H9 (cell line): ENCODE measurements at regions not wholly inside any gene's neighbourhood (a gene's known extent, or its start where the extent isn't known, plus 50 kb on each side); places are given as distances from the start of the nearest gene placed in this dataset.

ENCODE experiments used
- DNase-seq: peaks from one replicate; pipeline ENCODE4 v3.0.0-alpha.2; 2017
- H2AFZ ChIP-seq: one replicate; pipeline ENCODE4 v1.6.1; 2013; ENCODE audit warnings: mild to moderate bottlenecking, low read length, control low read depth, moderate library complexity
- H2AK5ac ChIP-seq: 2 replicates; pipeline ENCODE4 v1.6.1; 2013; ENCODE audit warnings: low read length, control low read depth, mixed read lengths; ENCODE audit not compliant: insufficient read length
- H2BK120ac ChIP-seq: one replicate; pipeline ENCODE4 v1.6.1; 2013; ENCODE audit warnings: low read depth, mild to moderate bottlenecking, low read length, control low read depth, inconsistent platforms; ENCODE audit not compliant: poor library complexity, severe bottlenecking
- H2BK12ac ChIP-seq: 2 replicates; pipeline ENCODE4 v1.6.1; 2013; ENCODE audit warnings: low read length, control low read depth, mixed read lengths, low read depth; ENCODE audit not compliant: insufficient read length
- H2BK15ac ChIP-seq: 2 replicates; pipeline ENCODE4 v1.6.1; 2013; ENCODE audit warnings: low read depth, low read length, control low read depth
- H2BK20ac ChIP-seq: one replicate; pipeline ENCODE4 v1.6.1; 2013; ENCODE audit warnings: low read depth, mild to moderate bottlenecking, low read length, control low read depth, inconsistent platforms; ENCODE audit not compliant: poor library complexity, severe bottlenecking
- H2BK5ac ChIP-seq: 2 replicates; pipeline ENCODE4 v1.6.1; 2013; ENCODE audit warnings: low read length, control low read depth, mixed read lengths; ENCODE audit not compliant: insufficient read length
- H3K14ac ChIP-seq: 2 replicates; pipeline ENCODE4 v1.6.1; 2013; ENCODE audit warnings: low read length, control low read depth; ENCODE audit not compliant: insufficient read depth
- H3K18ac ChIP-seq: 2 replicates; pipeline ENCODE4 v1.6.1; 2013; ENCODE audit warnings: low read depth, mild to moderate bottlenecking, mixed read lengths, low read length, control low read depth; ENCODE audit not compliant: insufficient read length
- H3K23ac ChIP-seq: 2 replicates; pipeline ENCODE4 v1.6.1; 2013; ENCODE audit warnings: low read length, control low read depth, mixed read lengths, low read depth; ENCODE audit not compliant: insufficient read length
- H3K23me2 ChIP-seq: 2 replicates; pipeline ENCODE4 v1.6.1; 2013; ENCODE audit warnings: low read depth, mild to moderate bottlenecking, mixed read lengths, low read length, control low read depth; ENCODE audit not compliant: insufficient read length, poor library complexity, severe bottlenecking
- H3K27ac ChIP-seq: 2 replicates; pipeline ENCODE4 v1.5.1; 2013; ENCODE audit warnings: low read length, control low read depth, mixed read lengths, low read depth; ENCODE audit not compliant: insufficient read length
- H3K27me3 ChIP-seq: 2 replicates; pipeline ENCODE4 v1.6.1; 2013; ENCODE audit warnings: low read length, control low read depth, inconsistent platforms; ENCODE audit not compliant: insufficient read depth
- H3K4ac ChIP-seq: 2 replicates; pipeline ENCODE4 v1.6.1; 2013; ENCODE audit warnings: low read depth, mild to moderate bottlenecking, control low read depth, inconsistent platforms, low read length, moderate library complexity
- H3K4me1 ChIP-seq: 2 replicates; pipeline ENCODE4 v1.6.1; 2013; ENCODE audit warnings: low read length, control low read depth, inconsistent platforms; ENCODE audit not compliant: insufficient read depth
- H3K4me2 ChIP-seq: 2 replicates; pipeline ENCODE4 v1.6.1; 2013; ENCODE audit warnings: low read length, control low read depth, mixed read lengths; ENCODE audit not compliant: insufficient read length, insufficient read depth
- H3K56ac ChIP-seq: 2 replicates; pipeline ENCODE4 v1.6.1; 2013; ENCODE audit warnings: low read depth, mild to moderate bottlenecking, mixed read lengths, low read length, control low read depth; ENCODE audit not compliant: insufficient read length
- H3K79me1 ChIP-seq: 2 replicates; pipeline ENCODE4 v1.6.1; 2013; ENCODE audit warnings: low read depth, mild to moderate bottlenecking, moderate library complexity, low read length, control low read depth, inconsistent platforms; ENCODE audit not compliant: insufficient read depth, poor library complexity, severe bottlenecking
- H3K79me2 ChIP-seq: 2 replicates; pipeline ENCODE4 v1.6.1; 2013; ENCODE audit warnings: low read length, control low read depth, inconsistent platforms; ENCODE audit not compliant: insufficient read depth
- H3K9ac ChIP-seq: 2 replicates; pipeline ENCODE4 v1.6.1; 2013; ENCODE audit warnings: low read length, control low read depth, mixed read lengths; ENCODE audit not compliant: insufficient read length; ENCODE audit errors: extremely low read depth
- H3K9me3 ChIP-seq: one replicate; pipeline ENCODE4 v1.6.1; 2013; ENCODE audit warnings: low read depth, low read length, inconsistent platforms; ENCODE audit not compliant: control insufficient read depth
- H3T11ph ChIP-seq: one replicate; pipeline ENCODE4 v1.6.1; 2013; ENCODE audit warnings: mild to moderate bottlenecking, low read length, control low read depth, inconsistent platforms
- H4K20me1 ChIP-seq: one replicate; pipeline ENCODE4 v1.6.1; 2013; ENCODE audit not compliant: control insufficient read depth, insufficient read length, insufficient read depth
- H4K5ac ChIP-seq: 2 replicates; pipeline ENCODE4 v1.6.1; 2013; ENCODE audit warnings: low read depth, mild to moderate bottlenecking, mixed read lengths, low read length, control low read depth; ENCODE audit not compliant: insufficient read length
- H4K8ac ChIP-seq: replicated peaks from 2 replicates; pipeline ENCODE4 v1.6.1; 2013; ENCODE audit warnings: low read length, control low read depth, mixed read lengths, low read depth; ENCODE audit not compliant: insufficient read length
- H4K91ac ChIP-seq: 2 replicates; pipeline ENCODE4 v1.6.1; 2013; ENCODE audit warnings: low read depth, mild to moderate bottlenecking, moderate library complexity, mixed read lengths, low read length, control low read depth; ENCODE audit not compliant: insufficient read length
- H3K27ac Mint-ChIP-seq, 3 experiments: 2 replicates in 2 of 3; 3 replicates in 1 of 3; pipeline ENCODE4 v1.8.0; 2020 to 2021; ENCODE audit warnings: mixed read lengths in 3 of 3, mild to moderate bottlenecking in 1 of 3, moderate library complexity in 1 of 3
- H3K27me3 Mint-ChIP-seq: 2 replicates; pipeline ENCODE4 v1.8.0; 2021; ENCODE audit warnings: low read depth, mild to moderate bottlenecking, moderate library complexity, mixed read lengths
- H3K36me3 Mint-ChIP-seq, 3 experiments: 2 replicates in 2 of 3; 3 replicates in 1 of 3; pipeline ENCODE4 v1.8.0; 2020 to 2021; ENCODE audit warnings: low read depth in 3 of 3, mixed read lengths in 3 of 3; ENCODE audit not compliant: insufficient read depth in 1 of 3
- H3K4me1 Mint-ChIP-seq, 2 experiments: 2 replicates each; pipeline ENCODE4 v1.8.0; 2020; ENCODE audit warnings: mixed read lengths in 2 of 2
- H3K4me3 Mint-ChIP-seq, 2 experiments: 2 replicates in 1 of 2; 3 replicates in 1 of 2; pipeline ENCODE4 v1.8.0; 2020 to 2021; ENCODE audit warnings: mild to moderate bottlenecking in 2 of 2, mixed read lengths in 2 of 2, moderate library complexity in 1 of 2
- H3K9me3 Mint-ChIP-seq, 2 experiments: 2 replicates in 1 of 2; 3 replicates in 1 of 2; pipeline ENCODE4 v1.8.0; 2020; ENCODE audit warnings: mild to moderate bottlenecking in 2 of 2, mixed read lengths in 2 of 2, moderate library complexity in 1 of 2
- WGBS: extraction: QIAGEN DNeasy Blood & Tissue Kit; methylation state at CpG from one replicate; pipeline ENCODE4 v1.1.7; 2013; ENCODE audit warnings: missing lambda C conversion rate, low lambda C conversion rate, mixed read lengths; ENCODE audit not compliant: insufficient read length; ENCODE audit errors: extremely low coverage; 5-methylcytosine and 5-hydroxymethylcytosine counted together
- TF ChIP-seq, protein P1 (sequence below): fragments of 200-600 bp; sonication (generic); conservative IDR thresholded peaks from 3 replicates; pipeline ENCODE4 v1.8.0; 2021; ENCODE audit warnings: antibody characterized with exemption, mild to moderate bottlenecking

DNA sequence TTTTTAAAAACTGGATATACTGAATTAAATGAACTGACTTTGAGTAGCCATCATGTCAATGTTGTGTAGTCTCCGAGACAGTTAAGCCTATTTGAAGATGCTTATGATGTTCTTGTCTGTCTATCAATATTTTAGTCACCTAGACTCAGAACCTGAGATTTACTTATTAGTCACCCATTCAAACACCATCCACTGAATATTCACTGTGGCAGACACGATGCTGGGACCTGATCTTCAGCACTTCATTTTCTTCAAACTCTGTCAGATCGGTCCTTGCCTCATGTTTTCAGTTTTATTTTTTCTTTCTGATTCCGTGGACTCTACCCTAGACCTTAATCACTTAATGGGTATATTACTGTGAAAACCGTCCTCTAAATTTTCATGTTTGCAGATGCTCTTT lies 123.7 kb upstream of the MCHR2 start:
- Mint-ChIP-seq H3K27me3 (no peaks in the 10 kb centered on the region), H3K9me3 (no peaks in the 10 kb centered on the region), H3K27ac (no peak overlapping the region), H3K4me3 (no peak overlapping the region), H3K4me1 (peaks cover 5% of the 10 kb centered on the region in 2 experiments; a peak in 2 of 4 replicates), H3K36me3 (no peaks in the 10 kb centered on the region)
- no peak overlapping the region for H3K4me2 ChIP-seq
- no peak overlapping the region for H3K9ac ChIP-seq
- H2BK20ac ChIP-seq: no peak overlapping the region
- H3K4ac ChIP-seq: no peak overlapping the region
- no peak overlapping the region for H3T11ph ChIP-seq
- no peaks in the 10 kb centered on the region for H3K4me1 ChIP-seq
- H4K5ac ChIP-seq: no peak overlapping the region
- H2BK5ac ChIP-seq: no peak overlapping the region
- no peak for DNase-seq
- H3K23me2 ChIP-seq: no peaks in the 10 kb centered on the region
- TF ChIP-seq, protein P1, sequence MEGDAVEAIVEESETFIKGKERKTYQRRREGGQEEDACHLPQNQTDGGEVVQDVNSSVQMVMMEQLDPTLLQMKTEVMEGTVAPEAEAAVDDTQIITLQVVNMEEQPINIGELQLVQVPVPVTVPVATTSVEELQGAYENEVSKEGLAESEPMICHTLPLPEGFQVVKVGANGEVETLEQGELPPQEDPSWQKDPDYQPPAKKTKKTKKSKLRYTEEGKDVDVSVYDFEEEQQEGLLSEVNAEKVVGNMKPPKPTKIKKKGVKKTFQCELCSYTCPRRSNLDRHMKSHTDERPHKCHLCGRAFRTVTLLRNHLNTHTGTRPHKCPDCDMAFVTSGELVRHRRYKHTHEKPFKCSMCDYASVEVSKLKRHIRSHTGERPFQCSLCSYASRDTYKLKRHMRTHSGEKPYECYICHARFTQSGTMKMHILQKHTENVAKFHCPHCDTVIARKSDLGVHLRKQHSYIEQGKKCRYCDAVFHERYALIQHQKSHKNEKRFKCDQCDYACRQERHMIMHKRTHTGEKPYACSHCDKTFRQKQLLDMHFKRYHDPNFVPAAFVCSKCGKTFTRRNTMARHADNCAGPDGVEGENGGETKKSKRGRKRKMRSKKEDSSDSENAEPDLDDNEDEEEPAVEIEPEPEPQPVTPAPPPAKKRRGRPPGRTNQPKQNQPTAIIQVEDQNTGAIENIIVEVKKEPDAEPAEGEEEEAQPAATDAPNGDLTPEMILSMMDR: no peak
- no peak overlapping the region for H2AFZ ChIP-seq
- no peak overlapping the region for H2BK15ac ChIP-seq
- no peaks in the 10 kb centered on the region for H3K27me3 ChIP-seq
- no peak overlapping the region for H3K14ac ChIP-seq
- no peak overlapping the region for H3K18ac ChIP-seq
- H2BK120ac ChIP-seq: no peak overlapping the region
- H3K23ac ChIP-seq: no peak overlapping the region
- H3K9me3 ChIP-seq: no peaks in the 10 kb centered on the region
- H2BK12ac ChIP-seq: no peak overlapping the region
- no peaks in the 10 kb centered on the region for H3K79me1 ChIP-seq
- no peak overlapping the region for H4K8ac ChIP-seq
- no peak overlapping the region for H3K56ac ChIP-seq
- no peak overlapping the region for H2AK5ac ChIP-seq
- WGBS: no CpG with 5 or more reads among the region's 5 CpGs
- no peak overlapping the region for H4K91ac ChIP-seq
- no peak overlapping the region for H3K27ac ChIP-seq
- no peaks in the 10 kb centered on the region for H4K20me1 ChIP-seq
- no peaks in the 10 kb centered on the region for H3K79me2 ChIP-seq
